ENCODE measurements at regions not wholly inside any gene's neighbourhood (a gene's known extent, or its start where the extent isn't known, plus 50 kb on each side); places are given as distances from the start of the nearest gene placed in this dataset.

DNA sequence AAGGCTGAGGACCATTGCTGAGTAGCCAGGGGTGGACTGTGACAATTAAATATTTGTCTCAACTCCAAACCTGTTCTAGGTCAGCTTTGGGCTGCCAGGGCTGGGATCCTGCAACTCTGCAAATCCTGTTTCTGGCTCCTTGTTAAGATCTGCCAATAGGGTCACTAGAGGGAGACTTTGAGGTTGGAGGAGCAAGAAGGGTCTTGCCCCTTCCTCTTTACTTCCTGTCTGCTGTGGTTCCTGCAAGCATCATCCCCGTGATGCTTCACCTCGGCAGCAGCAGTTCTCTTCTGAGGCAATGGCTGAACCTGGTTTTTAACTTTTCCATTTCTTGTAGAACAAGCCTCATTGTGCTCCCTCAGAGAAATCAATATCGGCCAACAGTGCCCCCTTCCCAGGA is 124.6 kb downstream of the IRX5 start:
- TF ChIP-seq, protein P1, sequence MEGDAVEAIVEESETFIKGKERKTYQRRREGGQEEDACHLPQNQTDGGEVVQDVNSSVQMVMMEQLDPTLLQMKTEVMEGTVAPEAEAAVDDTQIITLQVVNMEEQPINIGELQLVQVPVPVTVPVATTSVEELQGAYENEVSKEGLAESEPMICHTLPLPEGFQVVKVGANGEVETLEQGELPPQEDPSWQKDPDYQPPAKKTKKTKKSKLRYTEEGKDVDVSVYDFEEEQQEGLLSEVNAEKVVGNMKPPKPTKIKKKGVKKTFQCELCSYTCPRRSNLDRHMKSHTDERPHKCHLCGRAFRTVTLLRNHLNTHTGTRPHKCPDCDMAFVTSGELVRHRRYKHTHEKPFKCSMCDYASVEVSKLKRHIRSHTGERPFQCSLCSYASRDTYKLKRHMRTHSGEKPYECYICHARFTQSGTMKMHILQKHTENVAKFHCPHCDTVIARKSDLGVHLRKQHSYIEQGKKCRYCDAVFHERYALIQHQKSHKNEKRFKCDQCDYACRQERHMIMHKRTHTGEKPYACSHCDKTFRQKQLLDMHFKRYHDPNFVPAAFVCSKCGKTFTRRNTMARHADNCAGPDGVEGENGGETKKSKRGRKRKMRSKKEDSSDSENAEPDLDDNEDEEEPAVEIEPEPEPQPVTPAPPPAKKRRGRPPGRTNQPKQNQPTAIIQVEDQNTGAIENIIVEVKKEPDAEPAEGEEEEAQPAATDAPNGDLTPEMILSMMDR (IDR thresholded peaks at IDR 0.05; ENCODE audit: low read depth, low read length) = no peak
- no peak for DNase-seq (ENCODE audit: low read depth in 2 of 2)
- H3K4me3 ChIP-seq (replicated peaks in 1 of 2; ENCODE audit: low read depth in 2 of 2, low read length in 2 of 2) = no peak overlapping the region

DNA sequence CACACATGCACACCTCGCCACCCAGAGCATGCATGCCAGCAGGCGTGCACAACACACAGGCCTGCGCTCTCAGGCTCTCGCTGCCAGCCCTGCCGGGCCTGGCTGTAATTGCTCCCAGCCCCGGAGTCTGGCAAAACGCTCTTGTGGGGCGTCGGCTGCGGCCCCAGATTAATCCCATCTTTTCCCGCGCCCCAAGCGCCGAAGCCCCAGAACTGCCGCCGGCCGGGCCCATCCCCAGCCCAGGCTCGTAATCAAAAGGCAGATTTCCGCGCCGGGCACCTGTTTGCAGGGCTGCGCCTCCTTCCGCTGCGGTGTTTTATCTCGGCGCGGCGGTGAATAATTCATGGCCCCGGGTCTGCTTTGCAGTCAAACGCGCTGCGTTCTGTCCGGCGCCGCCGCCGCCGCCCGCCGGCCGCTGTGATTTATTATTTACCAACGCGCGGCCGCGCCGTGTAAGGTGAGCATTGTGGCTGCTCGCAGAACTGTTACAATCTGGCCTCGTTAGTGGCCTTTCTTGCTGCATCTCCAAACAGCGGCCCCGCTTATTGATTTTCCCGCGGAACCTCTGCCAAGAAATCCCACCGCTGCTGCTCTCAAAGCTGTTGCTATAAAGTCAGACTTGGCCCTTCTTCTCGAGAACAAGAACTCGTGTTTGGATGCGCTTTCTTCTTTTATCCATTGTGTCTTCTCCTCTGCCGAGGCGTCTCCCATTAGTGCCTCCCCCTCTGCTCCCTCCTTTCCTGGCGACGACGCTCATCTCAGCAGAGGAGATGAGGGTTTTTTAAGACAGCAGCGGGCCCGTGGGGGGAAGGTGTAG is 126.1 kb downstream of the IRX5 start:
- DNase-seq (ENCODE audit: low read depth in 2 of 2) = no peak
- TF ChIP-seq, protein P1 (IDR thresholded peaks at IDR 0.05; ENCODE audit: low read depth, low read length) = no peak
- H3K4me3 ChIP-seq (replicated peaks in 1 of 2; ENCODE audit: low read depth in 2 of 2, low read length in 2 of 2) = no peak overlapping the region

DNA sequence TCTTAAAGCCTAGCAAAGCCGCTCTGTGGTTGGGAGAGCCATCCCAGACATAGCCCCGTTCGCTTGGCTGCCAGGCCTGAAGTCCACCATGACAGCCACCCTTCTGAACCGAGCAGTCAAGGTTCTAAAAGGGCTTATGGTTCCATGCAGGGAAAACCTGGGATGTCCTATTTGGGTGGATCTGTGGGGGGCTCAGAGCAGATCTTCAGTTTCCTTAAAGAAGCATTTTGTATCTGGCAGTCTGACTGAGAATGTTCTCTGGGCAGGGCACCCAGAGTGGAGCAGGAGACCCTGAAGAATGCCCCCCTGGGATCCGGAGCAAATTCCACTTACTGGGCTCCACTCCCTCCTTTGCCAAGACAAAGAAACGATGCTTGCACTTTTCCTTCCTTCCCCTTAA is 127.2 kb downstream of the IRX5 start:
- TF ChIP-seq, protein P1 (IDR thresholded peaks at IDR 0.05; ENCODE audit: low read depth, low read length) = no peak
- H3K4me3 ChIP-seq (replicated peaks in 1 of 2; ENCODE audit: low read depth in 2 of 2, low read length in 2 of 2) = no peak overlapping the region

DNA sequence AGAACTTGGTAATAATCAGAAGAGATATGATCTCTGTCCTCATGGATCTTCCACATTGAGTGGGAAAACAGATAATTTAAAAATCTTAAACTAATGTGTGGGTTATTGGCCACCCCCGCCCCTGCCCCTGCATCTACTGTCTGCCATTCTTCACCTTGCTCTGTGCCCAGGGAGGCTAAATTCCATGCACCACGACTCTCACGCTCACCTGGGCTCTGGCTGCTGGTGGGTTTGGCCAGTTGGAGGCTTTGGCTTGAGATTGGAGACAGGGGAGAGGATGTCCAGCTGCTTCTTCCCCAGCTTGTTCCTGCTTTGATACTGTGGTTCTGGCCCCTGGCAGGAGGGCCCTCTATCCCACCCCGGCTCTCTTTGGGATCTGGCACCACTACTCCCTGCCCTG is 127.9 kb downstream of the IRX5 start:
- TF ChIP-seq, protein P1 (IDR thresholded peaks at IDR 0.05; ENCODE audit: low read depth, low read length) = no peak
- H3K4me3 ChIP-seq (replicated peaks in 1 of 2; ENCODE audit: low read depth in 2 of 2, low read length in 2 of 2) = no peak overlapping the region
- DNase-seq (ENCODE audit: low read depth in 2 of 2) = no peak

More for the DNA sequence above, 127.2 kb downstream of the IRX5 start:
- no peak for DNase-seq (ENCODE audit: low read depth in 2 of 2)

DNA sequence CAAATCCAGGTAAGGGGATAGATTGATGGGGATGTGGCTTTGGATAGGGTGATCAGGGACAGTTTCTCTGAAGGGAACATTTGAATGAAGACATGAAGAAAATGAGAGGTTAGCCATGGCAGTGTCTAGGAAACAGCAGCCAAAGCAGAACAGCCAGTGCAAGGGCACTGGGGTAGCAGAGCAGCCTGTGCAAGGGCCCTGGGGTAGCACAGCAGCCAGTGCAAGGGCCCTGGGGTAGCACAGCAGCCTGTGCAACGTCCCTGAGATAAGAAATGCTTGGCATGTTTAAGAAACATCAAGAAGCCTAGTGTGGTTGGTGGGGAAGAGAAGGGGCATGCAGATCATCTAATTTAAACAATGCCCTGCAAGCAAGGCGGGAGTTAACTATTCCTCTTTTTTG is 128.5 kb downstream of the IRX5 start:
- no peak for DNase-seq (ENCODE audit: low read depth in 2 of 2)
- no peak overlapping the region for H3K4me3 ChIP-seq (replicated peaks in 1 of 2; ENCODE audit: low read depth in 2 of 2, low read length in 2 of 2)
- TF ChIP-seq, protein P1 (IDR thresholded peaks at IDR 0.05; ENCODE audit: low read depth, low read length) = no peak

DNA sequence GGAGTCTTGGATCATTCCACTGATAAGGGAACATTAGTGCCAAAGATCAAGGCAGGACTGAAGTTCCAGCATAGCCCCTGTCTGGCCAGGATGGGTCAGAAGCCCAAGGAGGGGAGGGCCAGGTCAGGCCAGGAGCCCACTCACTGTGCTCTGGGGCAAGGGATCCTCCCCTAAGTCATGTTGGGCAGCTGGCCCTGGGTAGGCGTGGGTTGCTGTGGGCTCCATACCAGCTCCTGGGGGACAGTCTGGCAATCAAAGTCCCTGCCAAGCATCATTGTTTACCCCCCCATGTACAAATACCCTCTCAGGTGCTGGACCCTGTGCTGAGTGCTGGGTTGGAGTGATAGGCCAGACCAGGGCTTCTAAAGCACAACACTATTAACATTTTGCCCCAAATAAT is 130.5 kb downstream of the IRX5 start:
- no peak for DNase-seq (ENCODE audit: low read depth in 2 of 2)
- no peak overlapping the region for H3K4me3 ChIP-seq (replicated peaks in 1 of 2; ENCODE audit: low read depth in 2 of 2, low read length in 2 of 2)
- TF ChIP-seq, protein P1 (IDR thresholded peaks at IDR 0.05; ENCODE audit: low read depth, low read length) = no peak

All from cardiac fibroblast (primary cell).